ENCODE measurements at regions not wholly inside any gene's neighbourhood (a gene's known extent, or its start where the extent isn't known, plus 50 kb on each side); places are given as distances from the start of the nearest gene placed in this dataset.

DNA sequence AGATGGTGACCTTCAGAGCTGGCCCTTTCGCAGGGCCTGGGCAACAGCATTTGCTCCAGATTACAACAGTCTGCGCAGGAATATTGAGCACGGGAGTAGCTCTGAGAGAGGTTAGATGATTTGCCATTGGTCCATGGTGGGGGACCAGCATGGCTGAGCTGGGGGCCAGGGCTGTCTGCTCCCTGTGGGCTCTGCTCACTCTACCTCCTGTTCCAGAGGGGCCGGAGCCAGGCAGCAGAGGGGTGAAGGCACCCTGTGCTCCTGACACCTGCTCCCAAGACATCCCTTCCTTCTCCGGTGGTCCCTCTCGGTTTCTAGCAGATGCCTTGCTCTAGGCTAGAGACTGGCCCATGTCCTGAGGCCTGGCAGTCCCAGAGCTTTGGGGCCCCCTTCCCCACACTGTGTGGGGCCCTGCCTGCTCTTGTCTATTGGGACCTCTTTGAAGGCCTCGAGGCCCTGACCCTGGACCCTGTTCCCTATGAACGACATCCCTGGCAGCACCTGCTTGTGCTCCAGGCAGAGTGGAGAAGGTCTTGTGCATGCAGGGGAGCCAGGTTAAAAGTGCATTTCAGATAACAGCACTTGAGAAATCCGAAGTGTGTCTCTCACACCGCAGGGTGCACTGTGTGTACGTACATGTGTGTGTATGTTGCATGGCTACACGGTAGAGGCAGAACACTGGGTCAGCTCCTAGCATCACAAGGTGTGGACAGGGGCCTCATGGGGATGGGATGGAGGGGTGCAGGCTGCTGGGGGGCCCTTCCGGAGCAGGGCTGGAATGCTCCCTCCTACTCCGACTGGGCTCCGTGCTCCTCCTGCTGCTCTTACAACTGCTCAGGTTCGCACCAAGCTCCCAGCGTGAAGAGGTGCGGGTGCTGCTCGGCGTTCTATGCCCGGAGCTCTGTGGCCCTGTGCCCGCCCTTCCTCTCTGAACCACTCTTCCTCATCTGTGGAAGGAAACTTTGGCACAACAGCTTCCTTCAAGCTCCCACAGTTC, 123.3 kb upstream of the B3GAT1 start (continued):
- TF ChIP-seq, protein P1, sequence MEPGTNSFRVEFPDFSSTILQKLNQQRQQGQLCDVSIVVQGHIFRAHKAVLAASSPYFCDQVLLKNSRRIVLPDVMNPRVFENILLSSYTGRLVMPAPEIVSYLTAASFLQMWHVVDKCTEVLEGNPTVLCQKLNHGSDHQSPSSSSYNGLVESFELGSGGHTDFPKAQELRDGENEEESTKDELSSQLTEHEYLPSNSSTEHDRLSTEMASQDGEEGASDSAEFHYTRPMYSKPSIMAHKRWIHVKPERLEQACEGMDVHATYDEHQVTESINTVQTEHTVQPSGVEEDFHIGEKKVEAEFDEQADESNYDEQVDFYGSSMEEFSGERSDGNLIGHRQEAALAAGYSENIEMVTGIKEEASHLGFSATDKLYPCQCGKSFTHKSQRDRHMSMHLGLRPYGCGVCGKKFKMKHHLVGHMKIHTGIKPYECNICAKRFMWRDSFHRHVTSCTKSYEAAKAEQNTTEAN (CRISPR knock-in tag; IDR thresholded peaks at IDR 0.05), result no peak
- TF ChIP-seq SMAD4 (CRISPR knock-in tag; IDR thresholded peaks at IDR 0.05), result no peak

DNA sequence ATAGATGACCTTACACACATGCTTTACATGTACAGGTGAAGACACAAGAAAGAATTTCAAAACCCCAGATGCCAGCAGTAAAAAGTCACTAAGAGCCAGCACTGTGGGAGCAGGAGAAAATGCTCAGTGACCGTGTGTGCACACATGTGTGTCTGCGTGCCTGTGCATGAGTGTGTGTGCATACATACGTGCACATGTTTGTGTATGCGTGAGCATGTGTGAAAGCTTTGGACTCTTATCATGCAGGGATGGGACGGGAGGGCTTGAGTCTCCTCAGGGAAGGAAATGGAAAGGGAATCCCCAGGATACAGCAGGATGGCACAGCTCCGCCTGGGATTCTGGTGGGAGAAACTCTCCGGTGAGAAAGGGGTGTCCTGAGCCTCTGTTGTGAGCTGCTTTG, 121.5 kb upstream of the B3GAT1 start:
- Mint-ChIP-seq H3K36me3 (no peaks in the 10 kb centered on the region), H3K27ac (no peak overlapping the region), H3K4me3 (no peak overlapping the region), H3K9me3 (no peaks in the 10 kb centered on the region), H3K4me1 (peaks cover 17% of the 10 kb centered on the region), H3K27me3 (ENCODE audit: low read depth) (no peaks in the 10 kb centered on the region)
- DNase-seq (ENCODE audit: low spot score) (no peak), ATAC-seq (no peak)
- TF ChIP-seq, protein P2, sequence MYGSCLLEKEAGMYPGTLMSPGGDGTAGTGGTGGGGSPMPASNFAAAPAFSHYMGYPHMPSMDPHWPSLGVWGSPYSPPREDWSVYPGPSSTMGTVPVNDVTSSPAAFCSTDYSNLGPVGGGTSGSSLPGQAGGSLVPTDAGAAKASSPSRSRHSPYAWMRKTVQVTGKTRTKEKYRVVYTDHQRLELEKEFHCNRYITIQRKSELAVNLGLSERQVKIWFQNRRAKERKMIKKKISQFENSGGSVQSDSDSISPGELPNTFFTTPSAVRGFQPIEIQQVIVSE (CRISPR knock-in tag; IDR thresholded peaks at IDR 0.05; ENCODE audit: borderline replicate concordance), result no peak
- TF ChIP-seq, protein P3, sequence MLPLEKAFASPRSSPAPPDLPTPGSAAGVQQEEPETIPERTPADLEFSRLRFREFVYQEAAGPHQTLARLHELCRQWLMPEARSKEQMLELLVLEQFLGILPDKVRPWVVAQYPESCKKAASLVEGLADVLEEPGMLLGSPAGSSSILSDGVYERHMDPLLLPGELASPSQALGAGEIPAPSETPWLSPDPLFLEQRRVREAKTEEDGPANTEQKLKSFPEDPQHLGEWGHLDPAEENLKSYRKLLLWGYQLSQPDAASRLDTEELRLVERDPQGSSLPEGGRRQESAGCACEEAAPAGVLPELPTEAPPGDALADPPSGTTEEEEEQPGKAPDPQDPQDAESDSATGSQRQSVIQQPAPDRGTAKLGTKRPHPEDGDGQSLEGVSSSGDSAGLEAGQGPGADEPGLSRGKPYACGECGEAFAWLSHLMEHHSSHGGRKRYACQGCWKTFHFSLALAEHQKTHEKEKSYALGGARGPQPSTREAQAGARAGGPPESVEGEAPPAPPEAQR (CRISPR knock-in tag; IDR thresholded peaks at IDR 0.05), result no peak
- TF ChIP-seq ZBTB21 (CRISPR knock-in tag; IDR thresholded peaks at IDR 0.05; ENCODE audit: borderline replicate concordance) (no peak), HMGA2 (CRISPR knock-in tag; IDR thresholded peaks at IDR 0.05) (no peak), ZNF121 (CRISPR knock-in tag; IDR thresholded peaks at IDR 0.05) (no peak)
- TF ChIP-seq, protein P4, sequence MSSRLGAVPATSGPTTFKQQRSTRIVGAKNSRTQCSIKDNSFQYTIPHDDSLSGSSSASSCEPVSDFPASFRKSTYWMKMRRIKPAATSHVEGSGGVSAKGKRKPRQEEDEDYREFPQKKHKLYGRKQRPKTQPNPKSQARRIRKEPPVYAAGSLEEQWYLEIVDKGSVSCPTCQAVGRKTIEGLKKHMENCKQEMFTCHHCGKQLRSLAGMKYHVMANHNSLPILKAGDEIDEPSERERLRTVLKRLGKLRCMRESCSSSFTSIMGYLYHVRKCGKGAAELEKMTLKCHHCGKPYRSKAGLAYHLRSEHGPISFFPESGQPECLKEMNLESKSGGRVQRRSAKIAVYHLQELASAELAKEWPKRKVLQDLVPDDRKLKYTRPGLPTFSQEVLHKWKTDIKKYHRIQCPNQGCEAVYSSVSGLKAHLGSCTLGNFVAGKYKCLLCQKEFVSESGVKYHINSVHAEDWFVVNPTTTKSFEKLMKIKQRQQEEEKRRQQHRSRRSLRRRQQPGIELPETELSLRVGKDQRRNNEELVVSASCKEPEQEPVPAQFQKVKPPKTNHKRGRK (CRISPR knock-in tag; IDR thresholded peaks at IDR 0.05; ENCODE audit: borderline replicate concordance), result no peak
- TF ChIP-seq, protein P5, sequence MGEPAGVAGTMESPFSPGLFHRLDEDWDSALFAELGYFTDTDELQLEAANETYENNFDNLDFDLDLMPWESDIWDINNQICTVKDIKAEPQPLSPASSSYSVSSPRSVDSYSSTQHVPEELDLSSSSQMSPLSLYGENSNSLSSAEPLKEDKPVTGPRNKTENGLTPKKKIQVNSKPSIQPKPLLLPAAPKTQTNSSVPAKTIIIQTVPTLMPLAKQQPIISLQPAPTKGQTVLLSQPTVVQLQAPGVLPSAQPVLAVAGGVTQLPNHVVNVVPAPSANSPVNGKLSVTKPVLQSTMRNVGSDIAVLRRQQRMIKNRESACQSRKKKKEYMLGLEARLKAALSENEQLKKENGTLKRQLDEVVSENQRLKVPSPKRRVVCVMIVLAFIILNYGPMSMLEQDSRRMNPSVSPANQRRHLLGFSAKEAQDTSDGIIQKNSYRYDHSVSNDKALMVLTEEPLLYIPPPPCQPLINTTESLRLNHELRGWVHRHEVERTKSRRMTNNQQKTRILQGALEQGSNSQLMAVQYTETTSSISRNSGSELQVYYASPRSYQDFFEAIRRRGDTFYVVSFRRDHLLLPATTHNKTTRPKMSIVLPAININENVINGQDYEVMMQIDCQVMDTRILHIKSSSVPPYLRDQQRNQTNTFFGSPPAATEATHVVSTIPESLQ (CRISPR knock-in tag; IDR thresholded peaks at IDR 0.05), result no peak
- ChIA-PET POLR2A (no interaction called here), CTCF (no interaction called here)

DNA sequence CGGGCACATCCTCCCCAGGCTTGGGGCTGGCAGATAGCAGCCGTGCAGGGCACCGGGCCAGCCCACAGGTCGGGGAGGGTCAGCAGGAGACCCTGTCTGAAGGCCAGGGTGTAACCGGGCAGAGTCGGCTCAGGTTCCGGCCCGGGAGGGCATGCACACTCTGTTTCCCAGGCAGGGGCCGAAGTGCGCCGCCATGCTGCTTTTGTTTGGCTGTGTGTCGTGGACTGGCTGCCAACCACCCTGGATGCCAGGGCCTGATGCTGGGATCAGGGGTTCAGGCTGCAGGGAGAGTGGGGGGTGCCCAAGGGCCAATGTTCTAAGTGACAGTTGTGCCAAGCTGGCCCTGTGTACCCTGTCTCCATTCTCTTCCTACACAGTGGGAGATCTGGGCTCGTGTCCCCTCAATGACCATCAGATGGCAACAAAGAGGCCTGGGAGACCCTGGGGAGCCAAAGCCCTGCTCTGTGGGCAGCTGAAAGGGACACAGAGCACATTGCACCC, 120.9 kb upstream of the B3GAT1 start:
- POLR2A ChIA-PET, result no interaction called here
- H3K4me3 Mint-ChIP-seq, result no peak overlapping the region
- CTCF ChIA-PET, result no interaction called here
- H3K27me3 Mint-ChIP-seq (ENCODE audit: low read depth), result no peaks in the 10 kb centered on the region
- peaks cover 14% of the 10 kb centered on the region for H3K4me1 Mint-ChIP-seq
- H3K27ac Mint-ChIP-seq, result no peak overlapping the region
- no peak for DNase-seq (ENCODE audit: low spot score)
- H3K9me3 Mint-ChIP-seq, result no peaks in the 10 kb centered on the region
- ATAC-seq, result no peak
- H3K36me3 Mint-ChIP-seq, result no peaks in the 10 kb centered on the region
- TF ChIP-seq PRRX2 (CRISPR knock-in tag; IDR thresholded peaks at IDR 0.05) (no peak), ZNF671 (CRISPR knock-in tag; IDR thresholded peaks at IDR 0.05) (no peak), NFE2L1 (CRISPR knock-in tag; IDR thresholded peaks at IDR 0.05) (no peak), ZNF219 (CRISPR knock-in tag; IDR thresholded peaks at IDR 0.05; ENCODE audit: borderline replicate concordance) (no peak), ZNF317 (CRISPR knock-in tag; IDR thresholded peaks at IDR 0.05; ENCODE audit: borderline replicate concordance, low read depth) (no peak), NR2C2 (CRISPR knock-in tag; IDR thresholded peaks at IDR 0.05) (no peak), SMAD4 (CRISPR knock-in tag; IDR thresholded peaks at IDR 0.05) (no peak), TP53 (CRISPR knock-in tag; IDR thresholded peaks at IDR 0.05) (no peak), KAT7 (CRISPR knock-in tag; IDR thresholded peaks at IDR 0.05; ENCODE audit: borderline replicate concordance) (no peak), NR3C1 (CRISPR knock-in tag; conservative IDR thresholded peaks at IDR 0.05; ENCODE audit: low read depth) (no peak), ZNF423 (CRISPR knock-in tag; IDR thresholded peaks at IDR 0.05) (no peak), SMAD3 (CRISPR knock-in tag; IDR thresholded peaks at IDR 0.05; ENCODE audit: borderline replicate concordance) (no peak), CBFB (CRISPR knock-in tag; IDR thresholded peaks at IDR 0.05; ENCODE audit: low read depth) (no peak), ZNF396 (CRISPR knock-in tag; IDR thresholded peaks at IDR 0.05; ENCODE audit: borderline replicate concordance) (no peak)
- TF ChIP-seq, protein P6, sequence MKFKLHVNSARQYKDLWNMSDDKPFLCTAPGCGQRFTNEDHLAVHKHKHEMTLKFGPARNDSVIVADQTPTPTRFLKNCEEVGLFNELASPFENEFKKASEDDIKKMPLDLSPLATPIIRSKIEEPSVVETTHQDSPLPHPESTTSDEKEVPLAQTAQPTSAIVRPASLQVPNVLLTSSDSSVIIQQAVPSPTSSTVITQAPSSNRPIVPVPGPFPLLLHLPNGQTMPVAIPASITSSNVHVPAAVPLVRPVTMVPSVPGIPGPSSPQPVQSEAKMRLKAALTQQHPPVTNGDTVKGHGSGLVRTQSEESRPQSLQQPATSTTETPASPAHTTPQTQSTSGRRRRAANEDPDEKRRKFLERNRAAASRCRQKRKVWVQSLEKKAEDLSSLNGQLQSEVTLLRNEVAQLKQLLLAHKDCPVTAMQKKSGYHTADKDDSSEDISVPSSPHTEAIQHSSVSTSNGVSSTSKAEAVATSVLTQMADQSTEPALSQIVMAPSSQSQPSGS (CRISPR knock-in tag; IDR thresholded peaks at IDR 0.05; ENCODE audit: borderline replicate concordance, low read depth), result no peak

Data from WTC11 (cell line).